Inferior parietal cortex (tissue), 1 donor: ENCODE measurements at regions not wholly inside any gene's neighbourhood (a gene's known extent, or its start where the extent isn't known, plus 50 kb on each side); places are given as distances from the start of the nearest gene placed in this dataset.
"Not testable (repeated sequence)": the region's sequence is repeated elsewhere in the genome, so short reads cannot be mapped to it uniquely, and the experiment has no call there.

Experiments
- DNase-seq: peaks from one replicate; pipeline ENCODE4 v3.0.0-alpha.2; 2016; ENCODE audit errors: extremely low spot score

DNA sequence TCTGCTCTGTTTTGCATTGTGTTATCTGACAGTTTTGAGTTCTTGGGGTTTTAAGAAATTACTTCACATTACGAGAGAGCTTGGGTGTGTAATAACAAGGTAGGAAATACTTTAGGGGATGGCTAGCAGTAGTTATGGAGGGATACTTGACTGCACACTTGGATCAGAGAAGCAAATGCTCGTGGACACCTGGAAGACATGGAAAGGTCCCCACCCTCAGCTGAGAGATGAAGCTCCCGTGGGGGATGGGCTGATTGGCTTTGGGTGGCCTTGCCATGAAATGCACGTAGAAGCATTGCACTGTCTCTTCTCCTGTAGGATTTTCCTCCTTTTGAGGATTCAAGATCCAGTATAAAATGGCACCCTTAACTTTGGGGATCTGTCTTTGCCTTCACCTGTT, 61.5 kb upstream of the UNC93A start:
- DNase-seq: no peak

DNA sequence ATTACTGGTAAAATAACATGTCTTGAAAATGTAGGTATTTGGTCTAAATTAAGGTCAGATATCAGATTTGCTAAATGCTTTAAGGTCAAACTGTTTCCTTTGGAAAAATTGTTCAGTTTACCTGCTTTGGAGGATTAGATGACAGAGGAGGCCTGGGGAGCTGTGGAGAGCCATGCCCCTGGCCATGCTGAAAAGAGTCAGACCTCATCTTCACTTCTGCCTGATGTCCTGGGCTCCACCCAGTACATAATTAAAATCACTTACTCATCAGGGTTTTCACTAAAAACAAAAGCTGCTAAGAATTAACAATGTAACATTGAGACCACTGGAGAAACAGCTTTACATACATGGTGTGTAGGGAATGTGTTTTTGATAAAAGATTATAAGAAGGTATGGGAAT, 60.8 kb upstream of the UNC93A start:
- DNase-seq: no peak

DNA sequence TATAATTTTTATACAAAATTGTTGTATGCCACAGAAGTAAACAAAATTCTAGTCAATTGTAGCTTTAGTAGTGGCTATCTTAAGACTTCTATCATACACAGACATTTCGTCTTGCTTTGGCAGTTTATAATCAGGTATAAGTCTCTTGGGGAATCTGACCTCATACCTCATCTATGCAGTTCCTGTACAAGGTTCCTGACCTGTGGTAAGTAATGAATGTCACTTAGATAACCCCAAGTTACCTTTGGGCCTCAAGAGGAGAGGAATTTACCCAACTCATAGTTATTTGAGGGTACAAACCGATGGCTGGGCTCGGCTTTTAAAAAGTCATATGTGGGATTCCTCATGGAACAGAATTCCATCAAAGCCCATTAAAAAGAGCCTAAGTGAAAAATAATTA, 58.8 kb upstream of the UNC93A start:
- DNase-seq: no peak

DNA sequence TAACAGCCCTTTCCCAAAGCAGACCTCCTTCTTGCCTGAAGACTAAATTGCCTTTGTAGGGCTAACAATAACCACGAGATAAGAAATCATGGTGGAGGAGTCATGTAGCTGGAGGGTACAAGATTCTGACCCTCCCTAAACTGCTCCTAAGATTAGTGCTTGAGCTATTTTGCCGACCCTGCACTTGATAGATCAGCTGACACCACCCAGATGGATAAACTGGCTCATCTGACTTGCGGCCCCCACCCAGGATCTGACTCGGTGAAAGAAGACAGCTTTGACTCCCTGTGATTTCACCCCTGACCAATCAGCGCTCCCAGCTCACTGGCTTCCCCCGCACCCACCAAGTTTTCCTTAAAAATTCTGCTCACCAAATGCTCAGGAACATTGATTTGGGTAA, 57.6 kb upstream of the UNC93A start:
- DNase-seq: no peak

DNA sequence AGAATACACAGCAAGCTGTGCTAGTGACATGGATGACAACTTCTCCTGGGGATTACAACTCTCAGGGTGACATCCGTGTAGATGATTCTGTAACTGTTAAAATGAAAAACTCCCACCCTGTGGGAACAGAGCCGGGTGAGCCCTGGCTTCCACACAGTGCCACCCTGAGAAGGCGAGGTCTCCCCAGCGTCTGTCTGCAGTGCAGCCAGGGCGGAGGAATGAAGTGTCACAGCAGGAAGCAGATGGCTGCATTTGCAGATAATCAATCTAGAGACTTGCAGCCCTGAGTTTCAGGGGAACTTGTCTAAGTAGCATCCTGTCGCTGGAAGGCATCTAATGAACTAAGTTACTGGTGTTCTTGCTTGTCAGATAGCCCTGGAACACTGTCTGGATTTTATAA, 56.5 kb upstream of the UNC93A start:
- not testable (repeated sequence) for DNase-seq

DNA sequence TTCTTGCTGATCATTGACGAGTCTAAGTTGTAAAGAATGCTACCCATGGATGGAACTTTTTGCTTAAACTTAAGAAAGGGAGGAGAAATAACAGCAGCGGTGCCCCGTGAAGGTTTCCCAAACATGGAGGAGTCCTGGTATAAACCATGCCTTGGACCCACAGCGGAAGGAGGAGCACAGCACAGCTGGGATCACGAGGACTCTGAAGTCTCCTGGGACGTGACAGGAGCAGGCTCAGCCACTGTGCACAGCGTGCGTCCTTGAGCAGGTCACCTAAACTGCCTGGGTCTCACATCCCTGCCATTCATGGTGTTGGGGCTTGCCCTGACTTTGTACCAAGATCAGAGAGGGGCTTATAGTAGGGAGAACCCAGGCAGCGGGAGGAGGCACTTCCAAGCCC, 56.1 kb upstream of the UNC93A start:
- DNase-seq: no peak

DNA sequence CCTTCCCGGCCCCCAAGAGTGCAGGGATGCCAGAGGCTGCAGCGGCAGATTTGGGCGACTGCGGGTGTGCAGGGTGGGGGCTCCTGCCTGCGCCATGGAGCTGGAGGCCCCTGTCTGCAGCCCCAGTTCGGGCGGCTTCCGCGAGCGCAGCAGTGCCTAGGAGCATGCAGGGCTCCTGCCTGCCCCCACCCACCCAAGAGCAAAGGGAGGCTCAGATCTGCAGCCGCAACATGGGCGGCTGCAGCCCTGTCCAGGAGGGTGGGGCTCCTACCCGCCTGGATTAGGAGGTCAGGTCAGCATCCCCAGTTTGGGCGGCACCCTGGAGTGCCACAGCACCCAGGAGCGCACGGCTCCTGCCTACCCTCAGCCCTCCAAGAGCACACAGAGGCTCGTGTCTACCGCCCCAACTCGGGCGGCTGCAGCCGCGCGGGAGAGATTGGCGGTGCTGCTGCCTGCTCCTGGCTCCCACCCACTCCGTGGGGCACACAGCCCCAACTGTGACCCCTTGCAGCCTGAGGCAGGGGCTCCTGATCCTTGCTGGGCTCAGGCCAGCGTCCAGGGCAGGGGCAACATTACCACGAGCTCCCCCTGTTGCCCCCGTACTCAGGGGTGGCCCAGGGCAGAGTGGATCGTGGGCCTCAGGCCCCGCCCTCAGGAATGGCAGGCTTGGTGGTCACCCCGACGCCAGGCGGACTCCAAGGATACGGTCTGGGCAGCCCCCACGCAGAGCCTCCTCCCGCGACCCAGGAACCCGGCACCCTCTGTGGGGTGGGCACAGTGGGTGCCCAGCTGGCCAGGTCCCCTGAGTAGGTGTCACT, 55.5 kb upstream of the UNC93A start:
- DNase-seq: no peak

DNA sequence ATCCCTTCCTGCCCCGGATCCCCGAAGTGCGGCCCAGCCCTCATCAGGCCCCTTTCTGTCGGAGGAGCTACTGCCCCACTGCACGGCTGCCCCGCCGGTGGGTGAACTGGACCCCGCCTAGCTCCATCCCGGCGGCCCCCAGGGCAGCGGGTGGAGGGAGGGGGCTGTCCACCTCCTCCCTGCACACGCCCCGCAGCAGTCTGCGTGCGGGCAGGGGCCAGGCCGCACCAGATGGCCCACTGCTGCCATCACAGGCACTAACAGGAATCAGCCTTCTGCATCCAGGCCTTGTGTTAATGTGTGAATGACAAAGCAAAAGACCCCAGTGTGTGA, 54.9 kb upstream of the UNC93A start:
- DNase-seq: no peak

DNA sequence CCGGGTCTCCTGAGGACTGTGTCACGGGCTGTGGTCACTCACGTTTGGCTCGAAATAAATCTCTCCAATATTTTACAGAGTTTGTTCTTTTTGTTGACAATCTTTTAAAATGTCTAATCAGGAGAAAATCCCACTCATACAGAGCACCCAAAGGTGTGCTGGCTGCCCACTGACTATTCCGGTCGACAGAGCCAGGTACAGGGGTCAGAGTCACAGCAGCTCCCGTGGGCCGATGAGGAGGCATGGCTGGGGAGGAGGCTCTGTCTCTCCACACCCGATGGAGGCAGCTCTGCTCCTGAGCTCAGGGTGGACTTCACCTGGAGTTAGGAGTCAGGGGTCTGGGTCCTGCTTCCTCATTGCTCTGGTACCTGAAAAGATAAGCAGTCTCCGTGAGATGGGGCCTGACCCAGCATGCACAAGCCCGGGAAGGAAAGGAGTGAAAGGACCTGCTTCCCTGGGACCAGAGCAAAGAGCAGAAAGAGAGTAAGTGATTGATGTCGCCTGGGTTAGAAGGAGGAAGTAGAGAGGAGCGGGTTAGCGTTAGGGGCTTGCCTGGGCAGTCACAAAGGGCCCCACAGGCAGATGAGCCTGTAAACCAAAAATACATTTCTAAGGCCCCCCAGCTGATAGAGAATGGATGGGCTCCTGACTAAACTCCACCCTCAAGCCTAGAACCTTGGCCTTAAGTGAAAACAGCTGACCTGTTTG, 53.5 kb upstream of the UNC93A start:
- no peak for DNase-seq

DNA sequence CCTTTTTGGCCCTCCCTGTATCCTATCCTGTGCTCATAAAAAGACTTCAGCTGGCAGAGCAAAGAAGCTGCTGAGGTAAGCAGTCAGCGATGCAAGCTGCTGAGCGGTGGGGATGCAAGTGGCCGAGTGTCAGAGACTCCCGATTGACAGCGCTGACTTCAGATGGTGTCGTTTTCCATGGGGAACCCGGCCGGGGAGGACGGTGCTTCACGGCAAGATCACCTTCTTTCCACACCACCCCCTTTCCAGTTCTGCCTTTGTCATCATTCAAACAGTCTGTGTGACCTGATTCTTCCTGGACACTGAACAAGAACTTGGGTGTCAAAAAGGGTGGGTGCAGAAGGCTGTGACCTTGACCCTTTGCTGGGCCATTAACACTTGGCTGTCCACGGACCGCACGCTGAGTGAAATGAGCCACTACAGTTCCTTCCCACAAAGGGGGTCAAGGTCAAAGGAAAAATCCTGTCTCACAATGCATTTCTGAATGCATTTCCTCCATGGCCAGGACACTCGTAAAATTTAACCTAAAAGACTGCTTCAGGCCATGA, 52.9 kb upstream of the UNC93A start:
- DNase-seq: no peak

DNA sequence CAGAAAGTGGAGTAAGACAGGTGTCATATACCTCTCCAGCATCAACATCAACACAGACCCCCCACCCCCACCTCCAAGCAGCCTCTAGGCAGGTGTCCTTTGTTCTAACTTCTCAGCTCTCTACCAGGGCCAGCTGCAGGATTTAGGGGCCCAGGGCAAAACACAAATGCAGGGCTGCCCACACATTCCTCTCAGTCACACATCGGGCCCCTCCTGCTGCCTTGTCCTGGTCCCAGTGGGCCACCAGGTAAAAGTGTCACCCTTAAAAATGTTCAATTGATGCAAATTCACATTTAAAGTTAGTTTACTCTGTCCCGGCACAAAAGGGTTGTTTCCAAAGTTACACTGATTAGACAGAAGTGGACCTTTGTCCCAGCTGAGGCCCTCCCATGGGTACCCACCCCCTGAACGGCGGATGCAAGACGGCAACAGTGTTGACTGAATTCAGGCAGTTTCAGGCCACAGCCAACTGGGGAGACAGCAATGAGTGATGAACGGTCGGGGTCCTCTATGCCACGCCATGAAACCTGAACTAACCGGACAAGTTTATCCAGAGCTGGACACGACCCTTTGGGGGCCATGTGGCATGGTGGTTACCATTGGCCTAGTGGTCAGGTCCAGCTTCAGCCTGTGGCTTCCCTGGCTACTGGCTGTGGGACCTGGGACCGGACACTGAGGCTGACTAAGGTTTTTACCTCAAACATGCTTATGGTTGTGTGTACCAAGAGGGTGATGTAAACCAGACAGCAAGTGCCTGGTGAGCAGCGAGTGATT, 52.2 kb upstream of the UNC93A start:
- no peak for DNase-seq

DNA sequence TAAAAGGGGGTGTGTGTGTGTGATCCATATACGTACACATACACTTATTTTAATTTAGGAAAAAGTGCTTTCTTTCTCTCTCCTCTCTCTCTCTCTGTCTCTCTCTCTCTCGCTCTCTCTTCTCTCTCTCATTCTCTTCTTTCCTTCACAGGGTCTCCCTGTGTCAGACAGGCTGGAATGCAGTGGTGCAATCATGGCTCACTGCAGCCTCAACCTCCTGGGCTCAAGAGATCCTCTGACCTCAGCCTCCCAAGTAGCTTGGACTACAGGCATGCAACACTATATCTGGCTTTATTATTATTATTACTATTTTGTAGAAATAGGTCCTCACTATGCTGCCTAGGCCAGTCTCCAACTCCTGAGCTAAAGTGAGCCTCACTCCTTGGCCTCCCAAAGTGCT, 51.6 kb upstream of the UNC93A start:
- DNase-seq: not testable (repeated sequence)

DNA sequence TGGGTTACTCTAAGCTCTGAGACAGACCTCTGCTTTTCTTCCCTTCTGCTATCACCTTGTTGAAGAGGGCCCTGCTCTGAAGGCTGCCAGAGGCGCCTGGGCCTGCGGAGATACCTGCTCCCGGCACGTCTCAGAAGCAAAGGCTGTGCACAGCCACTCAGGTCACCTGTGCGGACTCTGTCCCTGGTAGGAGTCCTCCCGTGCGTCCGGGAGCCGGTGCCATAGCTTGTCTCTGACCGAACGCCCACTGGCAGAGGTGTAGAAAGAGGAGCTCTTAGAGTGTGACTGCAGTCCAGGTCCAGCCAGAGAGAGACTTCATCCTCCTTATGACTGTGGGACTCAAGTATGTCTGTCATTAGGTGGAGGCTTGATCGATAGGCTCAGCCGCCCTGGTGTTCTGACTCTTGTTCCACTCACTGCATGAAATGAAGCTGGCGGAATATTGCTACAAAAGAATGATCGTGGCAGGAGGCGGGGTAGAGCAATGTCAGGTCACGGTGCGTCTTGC, 51.0 kb upstream of the UNC93A start:
- no peak for DNase-seq
